ENCODE measurements at regions not wholly inside any gene's neighbourhood (a gene's known extent, or its start where the extent isn't known, plus 50 kb on each side); places are given as distances from the start of the nearest gene placed in this dataset.
"Not testable (repeated sequence)": the region's sequence is repeated elsewhere in the genome, so short reads cannot be mapped to it uniquely, and the experiment has no call there.

- Mint-ChIP-seq H3K9me3 (peaks cover 21% of the 10 kb centered on the region), H3K27me3 (ENCODE audit: low read depth) (no peaks in the 10 kb centered on the region), H3K27ac (no peak overlapping the region), H3K4me1 (ENCODE audit: low read depth) (peaks cover 6% of the 10 kb centered on the region), H3K36me3 (ENCODE audit: low read depth) (no peaks in the 10 kb centered on the region), H3K4me3 (no peak overlapping the region)
- no peak for DNase-seq (ENCODE audit: low spot score)
These were observed 84.3 kb upstream of the RAPH1 start for GRCh38 chr2:203619267-203619878.

DNA sequence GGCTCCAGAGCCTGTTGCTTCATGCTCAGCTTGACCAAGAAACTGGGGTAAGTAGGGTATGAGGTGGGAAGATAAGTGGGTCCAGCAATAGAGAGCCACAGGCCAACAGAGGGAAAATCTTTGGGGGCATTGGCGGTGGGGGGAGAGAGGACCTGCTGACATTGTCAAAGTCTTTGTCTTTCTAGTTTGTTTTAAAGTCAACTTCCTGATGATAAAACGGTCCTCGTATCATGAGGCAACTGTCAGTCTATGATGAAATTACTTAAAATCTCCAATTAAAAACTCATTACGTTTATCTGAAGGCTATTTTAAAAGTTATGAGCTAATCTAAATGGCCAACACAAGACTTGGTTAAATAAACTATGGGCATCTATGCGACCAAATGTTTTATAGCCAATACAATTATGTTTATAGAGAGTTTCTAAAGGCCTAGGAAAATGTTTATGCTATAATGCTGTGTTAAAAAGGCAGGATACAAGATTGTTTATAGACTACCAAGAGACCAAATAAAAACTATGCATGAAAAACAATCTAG is 84.4 kb upstream of the CD28 start:
- Mint-ChIP-seq H3K36me3 (ENCODE audit: low read depth) (no peaks in the 10 kb centered on the region), H3K4me1 (ENCODE audit: low read depth) (peaks cover 6% of the 10 kb centered on the region), H3K4me3 (no peak overlapping the region), H3K27ac (no peak overlapping the region), H3K9me3 (peaks cover 21% of the 10 kb centered on the region), H3K27me3 (ENCODE audit: low read depth) (peaks cover 2% of the 10 kb centered on the region)
- DNase-seq (ENCODE audit: low spot score): no peak

DNA sequence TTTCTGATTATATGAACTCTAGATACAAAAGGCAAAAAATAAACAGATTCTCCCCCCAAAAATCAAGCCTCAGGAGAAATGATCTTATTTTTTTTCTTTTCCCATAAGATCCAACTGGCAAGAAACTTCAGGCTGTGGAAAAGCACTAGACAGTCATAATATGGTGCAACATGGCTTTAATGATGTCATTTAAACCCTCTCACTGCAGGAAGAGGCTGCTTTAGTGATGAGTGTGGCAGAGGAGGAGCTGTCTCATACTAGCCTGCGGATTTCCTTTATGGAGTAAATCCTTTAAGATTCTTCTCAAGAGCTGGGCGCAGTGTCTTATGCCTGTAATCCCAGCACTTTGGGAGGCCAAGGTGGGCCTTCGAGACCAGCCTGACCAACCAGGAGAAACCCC is 83.3 kb upstream of the CD28 start:
- H3K4me1 Mint-ChIP-seq (ENCODE audit: low read depth): peaks cover 6% of the 10 kb centered on the region
- H3K4me3 Mint-ChIP-seq: no peak overlapping the region
- no peak for DNase-seq (ENCODE audit: low spot score)
- H3K36me3 Mint-ChIP-seq (ENCODE audit: low read depth): no peaks in the 10 kb centered on the region
- H3K27ac Mint-ChIP-seq: no peak overlapping the region
- H3K27me3 Mint-ChIP-seq (ENCODE audit: low read depth): peaks cover 2% of the 10 kb centered on the region
- H3K9me3 Mint-ChIP-seq: peaks cover 21% of the 10 kb centered on the region

GRCh38 chr2:203623661-203624060 is 82.8 kb upstream of the CD28 start:
- no peak overlapping the region for H3K4me3 Mint-ChIP-seq
- DNase-seq (ENCODE audit: low spot score): no peak
- no peak overlapping the region for H3K27ac Mint-ChIP-seq
- H3K36me3 Mint-ChIP-seq (ENCODE audit: low read depth): no peaks in the 10 kb centered on the region
- H3K4me1 Mint-ChIP-seq (ENCODE audit: low read depth): peaks cover 6% of the 10 kb centered on the region
- H3K27me3 Mint-ChIP-seq (ENCODE audit: low read depth): peaks cover 2% of the 10 kb centered on the region
- H3K9me3 Mint-ChIP-seq: peaks cover 21% of the 10 kb centered on the region

DNA sequence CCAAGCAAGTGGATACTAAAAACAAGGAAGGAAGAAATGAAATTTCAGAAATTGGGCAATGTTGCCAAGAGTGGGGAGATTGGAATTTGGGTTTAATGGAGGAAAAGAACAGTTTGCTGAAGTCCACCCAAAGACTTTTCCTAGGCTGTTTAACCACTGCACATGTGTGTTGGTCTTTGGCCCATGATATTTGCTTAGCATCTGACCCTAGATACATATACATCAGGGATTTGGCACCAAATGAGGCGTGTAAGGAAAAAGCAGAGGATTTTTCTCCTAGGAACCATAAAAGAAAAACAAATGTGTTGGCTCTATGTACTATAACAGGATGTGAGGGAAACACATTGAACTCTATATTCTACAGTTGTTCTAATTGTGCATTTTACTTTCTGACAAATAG is 80.7 kb upstream of the CD28 start:
- Mint-ChIP-seq H3K36me3 (ENCODE audit: low read depth) (no peaks in the 10 kb centered on the region), H3K4me3 (no peak overlapping the region), H3K4me1 (ENCODE audit: low read depth) (peaks cover 6% of the 10 kb centered on the region), H3K27ac (no peak overlapping the region), H3K9me3 (peaks cover 21% of the 10 kb centered on the region), H3K27me3 (ENCODE audit: low read depth) (peaks cover 2% of the 10 kb centered on the region)
- DNase-seq (ENCODE audit: low spot score): no peak

DNA sequence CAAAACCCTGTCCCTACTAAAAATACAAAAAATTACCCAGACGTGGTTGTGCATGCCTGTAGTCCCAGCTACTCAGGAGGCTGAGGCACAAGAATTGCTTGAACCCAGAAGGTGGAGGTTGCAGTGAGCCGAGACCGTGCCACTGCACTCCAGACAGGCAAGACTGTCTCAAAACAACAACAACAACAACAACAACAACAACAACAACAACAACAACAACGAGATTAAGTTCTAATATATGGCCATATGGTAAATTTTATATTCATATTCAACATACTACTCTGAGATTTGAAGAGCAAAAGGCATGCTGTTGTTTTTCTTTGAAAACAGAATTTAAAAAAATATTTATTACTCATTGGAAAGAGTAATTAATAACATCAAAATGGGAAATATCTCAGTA is 80.2 kb upstream of the CD28 start:
- H3K36me3 Mint-ChIP-seq (ENCODE audit: low read depth); H3K27ac Mint-ChIP-seq; DNase-seq (ENCODE audit: low spot score); H3K4me1 Mint-ChIP-seq (ENCODE audit: low read depth); H3K4me3 Mint-ChIP-seq; H3K27me3 Mint-ChIP-seq (ENCODE audit: low read depth): not testable (repeated sequence)
- H3K9me3 Mint-ChIP-seq: peaks cover 17% of the 10 kb centered on the region

- Mint-ChIP-seq H3K27me3 (ENCODE audit: low read depth) (peaks cover 2% of the 10 kb centered on the region), H3K9me3 (peaks cover 9% of the 10 kb centered on the region), H3K4me1 (ENCODE audit: low read depth) (peaks cover 6% of the 10 kb centered on the region), H3K4me3 (no peak overlapping the region), H3K27ac (no peak overlapping the region), H3K36me3 (ENCODE audit: low read depth) (no peaks in the 10 kb centered on the region)
- no peak for DNase-seq (ENCODE audit: low spot score)
These were observed 79.3 kb upstream of the CD28 start for GRCh38 chr2:203626952-203627681.

GRCh38 chr2:203629699-203630098 is 76.7 kb upstream of the CD28 start:
- H3K4me3 Mint-ChIP-seq: no peak overlapping the region
- no peaks in the 10 kb centered on the region for H3K36me3 Mint-ChIP-seq (ENCODE audit: low read depth)
- DNase-seq (ENCODE audit: low spot score): no peak
- peaks cover 2% of the 10 kb centered on the region for H3K27me3 Mint-ChIP-seq (ENCODE audit: low read depth)
- H3K4me1 Mint-ChIP-seq (ENCODE audit: low read depth): peaks cover 1% of the 10 kb centered on the region
- H3K27ac Mint-ChIP-seq: no peak overlapping the region
- no peaks in the 10 kb centered on the region for H3K9me3 Mint-ChIP-seq

- Mint-ChIP-seq H3K9me3 (no peaks in the 10 kb centered on the region), H3K27me3 (ENCODE audit: low read depth) (no peaks in the 10 kb centered on the region), H3K27ac (no peak overlapping the region), H3K36me3 (ENCODE audit: low read depth) (no peaks in the 10 kb centered on the region), H3K4me3 (no peak overlapping the region), H3K4me1 (ENCODE audit: low read depth) (peaks cover 1% of the 10 kb centered on the region)
- no peak for DNase-seq (ENCODE audit: low spot score)
These were observed 75.2 kb upstream of the CD28 start for GRCh38 chr2:203631068-203631757.

DNA sequence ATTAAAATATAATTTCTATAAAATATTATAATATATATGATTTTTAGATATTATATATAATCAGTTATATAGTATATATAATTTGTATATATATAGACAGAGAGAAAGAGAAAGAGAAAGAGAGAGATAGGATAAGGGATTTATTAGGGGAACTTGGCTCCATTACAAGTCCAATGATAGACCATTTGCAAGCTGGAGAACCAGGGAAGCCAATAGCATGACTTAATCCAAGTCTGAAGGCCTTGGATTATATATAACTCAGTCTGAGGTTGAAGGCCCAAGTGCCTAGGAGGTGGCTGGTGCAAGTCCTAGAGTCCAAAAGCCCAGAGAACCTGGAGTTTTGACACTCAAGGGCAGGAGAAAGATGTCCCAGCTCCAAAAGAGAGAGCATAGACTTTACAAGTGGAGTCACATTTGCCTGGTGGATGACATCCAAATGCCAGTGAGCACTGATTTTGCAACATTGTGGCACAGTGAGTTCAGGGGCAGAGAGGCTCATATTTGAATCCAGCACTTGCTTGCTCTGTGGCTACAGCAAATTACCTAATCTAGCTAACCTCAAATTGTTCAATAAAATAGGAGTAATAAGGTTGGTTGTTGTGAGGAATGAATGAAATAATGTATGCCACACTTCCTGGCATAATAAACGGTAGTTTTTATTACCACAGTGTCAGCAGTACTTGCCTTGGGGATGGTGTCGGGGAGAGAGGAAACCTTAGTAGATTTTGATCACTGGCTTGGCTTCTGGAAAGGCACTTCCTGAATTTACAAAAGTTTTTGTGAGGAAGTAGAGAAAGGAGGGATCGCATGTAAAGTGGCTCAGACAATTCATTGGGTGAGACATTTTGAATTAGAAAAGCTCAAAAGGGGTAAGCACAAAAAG is 69.6 kb upstream of the CD28 start:
- H3K27ac Mint-ChIP-seq: peak overlapping the region; percentile 33
- peak overlapping the region; percentile 43 for H3K4me3 Mint-ChIP-seq
- H3K4me1 Mint-ChIP-seq (ENCODE audit: low read depth): peaks cover 20% of the 10 kb centered on the region
- H3K9me3 Mint-ChIP-seq: no peaks in the 10 kb centered on the region
- H3K27me3 Mint-ChIP-seq (ENCODE audit: low read depth): no peaks in the 10 kb centered on the region
- no peak for DNase-seq (ENCODE audit: low spot score)
- no peaks in the 10 kb centered on the region for H3K36me3 Mint-ChIP-seq (ENCODE audit: low read depth)

GRCh38 chr2:203637471-203638167 is 68.8 kb upstream of the CD28 start:
- no peak for DNase-seq (ENCODE audit: low spot score)
- peak overlapping the region; percentile 33 for H3K27ac Mint-ChIP-seq
- H3K9me3 Mint-ChIP-seq: no peaks in the 10 kb centered on the region
- no peaks in the 10 kb centered on the region for H3K27me3 Mint-ChIP-seq (ENCODE audit: low read depth)
- H3K4me3 Mint-ChIP-seq: peak overlapping the region; percentile 43
- H3K4me1 Mint-ChIP-seq (ENCODE audit: low read depth): peaks cover 20% of the 10 kb centered on the region
- no peaks in the 10 kb centered on the region for H3K36me3 Mint-ChIP-seq (ENCODE audit: low read depth)

DNA sequence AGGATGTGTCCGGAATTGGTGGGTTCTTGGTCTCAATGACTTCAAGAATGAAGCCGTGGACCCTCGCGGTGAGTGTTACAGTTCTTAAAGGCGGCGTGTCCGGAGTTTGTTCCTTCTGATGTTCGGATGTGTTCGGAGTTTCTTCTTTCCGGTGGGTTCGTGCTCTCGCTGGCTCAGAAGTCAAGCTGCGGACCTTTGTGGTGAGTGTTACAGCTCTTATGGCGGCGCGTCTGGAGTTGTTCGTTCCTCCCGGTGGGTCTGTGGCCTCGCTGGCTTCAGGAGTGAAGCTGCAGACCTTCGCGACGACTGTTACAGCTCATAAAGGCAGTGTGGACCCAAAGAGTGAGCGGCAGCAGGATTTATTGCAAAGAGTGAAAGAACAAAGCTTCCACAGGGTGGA is 64.6 kb upstream of the CD28 start:
- peaks cover 17% of the 10 kb centered on the region for H3K4me1 Mint-ChIP-seq (ENCODE audit: low read depth)
- not testable (repeated sequence) for DNase-seq (ENCODE audit: low spot score); H3K27me3 Mint-ChIP-seq (ENCODE audit: low read depth); H3K36me3 Mint-ChIP-seq (ENCODE audit: low read depth); H3K27ac Mint-ChIP-seq; H3K4me3 Mint-ChIP-seq; H3K9me3 Mint-ChIP-seq

- not testable (repeated sequence) for DNase-seq (ENCODE audit: low spot score); H3K27ac Mint-ChIP-seq; H3K36me3 Mint-ChIP-seq (ENCODE audit: low read depth); H3K9me3 Mint-ChIP-seq; H3K4me3 Mint-ChIP-seq; H3K4me1 Mint-ChIP-seq (ENCODE audit: low read depth); H3K27me3 Mint-ChIP-seq (ENCODE audit: low read depth)
These were observed 63.6 kb upstream of the CD28 start for GRCh38 chr2:203642841-203643240.
